Stimulated activated CD4-positive, alpha-beta T cell treated with anti-CD3 and anti-CD28 coated beads, Interleukin-4, amount 100 ng/mL, for 48 hours (primary cell): ENCODE measurements at regions not wholly inside any gene's neighbourhood (a gene's known extent, or its start where the extent isn't known, plus 50 kb on each side); places are given as distances from the start of the nearest gene placed in this dataset.

Experiments
- DNase-seq, 2 donors: peaks; one replicate each; pipeline ENCODE4 v3.0.0-alpha.2; 2020; ENCODE audit warnings: low read depth in 2 of 2

DNA sequence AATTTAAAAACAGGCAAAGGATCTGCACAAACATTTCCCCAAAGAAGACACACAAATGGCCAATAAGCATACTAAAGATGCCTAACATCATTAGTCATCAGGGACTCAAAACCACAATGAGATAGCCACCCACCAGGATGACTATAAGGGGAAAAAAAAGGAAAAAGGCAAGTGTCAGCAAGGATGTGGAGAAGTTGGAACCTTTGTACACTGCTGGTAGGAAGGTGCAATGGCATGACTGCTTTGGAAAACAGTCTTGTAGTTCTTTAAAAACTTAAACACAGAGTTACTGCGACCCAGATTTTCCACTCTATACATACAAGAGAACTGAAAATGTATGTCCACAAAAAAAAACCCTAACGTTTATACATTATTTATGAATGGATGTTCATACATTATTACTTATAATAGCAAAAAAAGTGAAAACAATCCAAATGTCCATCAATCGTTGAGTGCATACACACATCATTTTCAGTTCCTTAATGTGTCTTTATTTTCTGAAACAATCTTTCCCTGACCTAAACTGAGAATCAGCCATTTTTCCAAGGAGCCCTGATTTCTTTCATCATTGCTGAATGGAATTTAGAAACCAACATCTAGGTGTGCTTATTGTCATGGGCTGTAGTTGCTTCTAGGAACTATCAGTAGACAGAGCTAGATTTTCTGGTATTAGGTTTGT lies 64.7 kb upstream of the TLK1 start:
- DNase-seq: no peak

DNA sequence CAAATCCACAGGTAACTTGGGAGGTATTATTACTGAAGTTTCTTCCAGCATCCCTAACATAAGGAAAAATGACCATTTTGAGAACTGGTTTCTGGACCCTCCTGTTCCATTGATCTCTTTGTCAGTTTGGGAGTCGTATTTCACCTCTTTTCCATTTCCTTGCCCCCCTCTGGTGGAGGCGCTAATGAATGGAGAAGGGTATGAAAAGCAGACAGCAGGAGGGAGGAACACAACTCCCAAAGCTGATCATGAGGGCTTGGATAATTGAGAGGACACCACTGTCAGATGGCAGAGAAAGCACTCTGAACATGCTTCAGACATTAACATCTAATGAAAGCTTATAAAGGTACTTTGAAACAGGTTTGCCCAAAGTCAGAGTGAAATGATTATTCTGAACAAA lies 56.6 kb upstream of the TLK1 start:
- no peak for DNase-seq

DNA sequence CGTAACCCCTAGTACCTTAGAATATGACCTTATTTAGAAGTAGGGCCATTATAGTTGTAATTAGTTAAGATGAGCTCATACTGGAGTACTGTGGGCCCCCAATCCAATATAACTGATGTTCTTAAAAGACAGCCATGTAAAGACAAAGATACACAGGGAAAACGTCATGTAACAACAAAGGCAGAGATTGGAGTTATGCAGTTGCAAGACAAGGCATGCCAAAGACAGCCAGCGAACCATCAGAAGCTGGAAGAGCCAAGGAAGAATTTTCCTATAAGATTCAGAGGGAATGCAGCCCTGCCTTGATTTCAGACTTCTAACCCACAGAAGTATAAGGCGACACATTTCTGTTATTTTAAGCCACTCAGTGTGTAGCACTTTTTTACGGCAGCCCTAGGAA lies 55.9 kb upstream of the TLK1 start:
- no peak for DNase-seq

DNA sequence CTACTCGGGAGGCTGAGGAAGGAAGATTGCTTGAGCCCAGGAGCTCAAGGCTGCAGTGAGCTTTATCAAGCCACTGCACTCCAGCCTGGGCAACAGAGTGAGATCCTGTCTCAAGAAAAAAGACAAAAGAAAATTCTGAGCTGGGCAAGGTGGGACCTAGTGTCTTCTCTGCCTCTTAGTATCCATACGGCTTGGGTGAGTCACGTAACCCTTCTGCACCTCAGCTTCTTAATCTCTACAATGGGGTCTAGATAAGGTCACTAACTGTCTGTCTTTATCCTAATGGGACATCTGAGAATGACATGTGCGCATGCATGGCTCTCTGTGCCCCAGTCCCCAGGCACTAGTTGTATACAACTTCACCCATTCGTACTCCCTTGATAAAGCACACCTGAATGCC lies 53.4 kb upstream of the TLK1 start:
- DNase-seq: no peak

- DNase-seq: no peak
Observed at GRCh38 chr2:171210864-171211431, 50.3 kb upstream of the TLK1 start.
